Globus pallidus (tissue), 1 donor: ENCODE measurements at regions not wholly inside any gene's neighbourhood (a gene's known extent, or its start where the extent isn't known, plus 50 kb on each side); places are given as distances from the start of the nearest gene placed in this dataset.
A peak's percentile ranks its signal among the peaks of the same experiment; 100 is the strongest.

ENCODE experiments used
- DNase-seq: peaks from one replicate; pipeline ENCODE4 v3.0.0-alpha.2; 2015; ENCODE audit warnings: low spot score

DNA sequence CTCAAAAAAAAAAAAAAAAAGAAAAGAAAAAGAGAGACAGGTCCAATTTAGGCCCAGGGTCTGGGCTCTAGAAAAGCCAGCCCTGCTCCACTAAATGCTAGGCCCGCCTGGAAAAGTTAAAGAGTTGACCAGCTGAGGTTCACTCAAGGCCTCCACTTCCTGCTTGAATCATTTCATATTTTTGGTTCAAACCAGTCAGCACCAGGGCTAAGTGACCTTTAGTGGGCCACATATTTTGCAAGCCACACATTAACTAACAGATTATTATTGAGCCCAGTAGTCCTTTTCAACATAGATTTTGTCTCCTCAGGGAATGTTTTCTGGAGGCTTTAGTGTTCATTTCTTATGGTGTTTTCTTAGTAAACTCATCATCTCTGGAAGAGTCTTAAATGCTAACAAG is 156.6 kb downstream of the TLR4 start:
- DNase-seq, result no peak

DNA sequence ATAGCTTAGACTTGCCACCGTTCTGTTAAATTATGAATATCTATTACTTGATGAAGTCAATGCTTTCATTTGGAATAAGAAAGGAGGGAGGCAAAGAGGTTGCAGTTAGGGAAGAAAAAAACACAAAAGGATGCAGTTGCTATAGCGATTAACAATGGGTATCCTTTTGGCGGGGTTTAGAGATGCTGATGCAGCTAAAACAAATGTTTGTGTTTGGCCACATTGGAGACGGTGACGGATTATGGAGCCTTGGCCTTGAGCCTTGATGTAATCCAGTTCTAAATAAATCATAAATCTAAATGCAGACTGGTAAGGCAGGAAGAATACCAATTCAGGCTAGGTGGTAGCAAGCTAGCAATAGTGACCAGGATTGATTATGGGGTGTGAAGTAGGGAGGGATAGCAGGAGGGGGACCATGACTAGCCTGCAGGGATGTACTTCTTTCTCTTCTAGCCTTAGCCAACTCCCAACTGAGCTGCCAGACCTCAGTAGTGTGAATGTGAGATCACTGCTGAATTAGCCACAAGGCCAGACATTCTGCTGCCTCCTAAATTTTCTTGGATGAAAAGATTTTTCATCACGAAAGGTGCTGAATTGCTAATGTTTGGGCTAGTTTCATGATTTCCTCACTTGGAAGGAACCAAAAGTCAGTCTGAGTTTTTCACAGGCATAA is 160.3 kb downstream of the TLR4 start:
- DNase-seq, result no peak

DNA sequence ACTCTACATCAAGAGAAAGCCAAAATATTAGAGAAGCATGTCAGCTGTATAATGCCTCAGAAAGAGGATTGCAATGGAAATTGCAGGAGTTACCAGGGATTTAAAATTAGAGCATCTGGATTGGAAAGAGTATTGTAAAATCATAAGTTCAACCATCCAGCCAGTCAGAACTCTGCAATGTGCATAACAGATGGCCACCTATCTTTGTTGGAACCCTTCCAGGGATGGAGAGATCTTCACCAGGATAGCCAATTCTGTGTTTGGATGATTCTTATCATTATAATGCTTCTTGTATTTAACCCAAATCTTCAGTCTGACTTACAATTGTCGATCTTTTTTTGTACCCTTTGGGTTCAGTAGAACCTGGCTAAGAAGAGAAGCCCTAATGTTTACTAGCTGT is 164.4 kb downstream of the TLR4 start:
- no peak for DNase-seq

DNA sequence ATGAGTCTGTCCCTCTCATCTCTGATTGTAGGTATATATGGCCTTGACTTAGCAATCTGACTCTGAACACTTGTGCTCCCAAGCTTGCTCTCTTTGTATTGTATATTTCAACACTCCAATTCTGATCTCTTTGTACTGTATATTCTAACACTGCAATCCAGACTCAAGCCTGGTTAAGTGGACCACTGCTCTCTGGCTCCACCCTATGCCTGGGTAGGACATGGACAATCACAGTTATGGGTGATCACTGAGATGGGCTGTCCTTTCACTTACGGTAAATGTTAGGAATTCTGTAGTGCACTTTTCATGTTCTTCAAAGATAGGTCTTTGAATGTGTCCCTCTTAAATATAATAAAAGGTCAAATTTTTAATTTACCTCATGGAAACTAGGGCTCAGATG is 165.1 kb downstream of the TLR4 start:
- DNase-seq, result no peak

DNA sequence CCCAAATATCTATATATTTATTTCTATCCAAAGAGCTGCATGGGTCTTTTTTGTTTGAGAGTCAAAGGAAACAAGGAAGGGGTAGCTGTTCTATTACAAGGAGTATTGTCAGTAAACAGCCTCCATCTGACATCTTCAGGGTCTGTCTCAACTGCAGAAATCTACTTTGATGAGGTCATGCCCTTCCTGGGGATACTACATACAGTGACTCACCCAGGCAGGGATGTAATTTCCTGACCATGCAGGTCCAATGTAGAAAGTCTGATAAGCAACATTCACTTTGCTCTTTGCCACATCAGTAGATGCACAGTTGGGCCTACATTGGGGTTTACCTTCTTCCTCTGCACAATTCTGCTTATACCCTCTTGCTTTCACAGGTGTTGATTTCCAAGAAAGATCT is 165.5 kb downstream of the TLR4 start:
- DNase-seq, result no peak

DNA sequence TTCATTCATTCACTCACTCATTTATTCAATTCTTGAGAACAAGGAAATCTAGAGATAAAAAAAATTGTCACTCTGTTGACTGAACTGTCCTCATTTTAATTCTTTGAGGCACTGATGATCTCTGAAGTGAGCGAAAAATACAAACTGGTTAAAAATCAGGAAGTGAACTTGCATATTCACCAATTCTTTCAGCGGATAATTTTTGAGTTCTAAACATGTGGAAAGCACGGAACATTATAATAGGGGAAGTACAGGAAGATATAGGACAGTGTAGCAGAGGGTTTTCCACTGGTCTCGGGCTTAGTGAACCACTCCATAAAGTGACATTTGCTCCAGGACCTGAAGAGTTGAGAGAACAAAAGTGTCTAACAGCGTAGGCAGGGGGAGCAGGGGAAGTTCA is 169.5 kb downstream of the TLR4 start:
- DNase-seq, result no peak

DNA sequence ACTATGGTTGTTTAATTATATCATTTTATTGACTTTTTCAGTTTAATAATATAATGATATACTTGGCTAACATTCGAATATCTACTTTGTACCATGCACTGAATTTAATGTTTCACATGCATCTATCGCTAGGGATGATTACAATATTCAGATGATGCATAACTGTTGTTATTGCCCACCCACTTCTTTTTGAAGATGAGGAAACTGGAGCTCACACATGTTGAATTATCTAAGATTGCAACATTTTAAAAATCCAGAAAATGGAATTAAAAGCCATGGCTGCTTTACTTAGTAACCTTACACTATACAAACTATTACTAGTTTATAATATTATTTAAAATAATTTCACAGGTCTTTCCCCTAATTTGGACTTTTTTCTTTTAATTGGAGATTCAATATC is 171.7 kb downstream of the TLR4 start:
- no peak for DNase-seq

DNA sequence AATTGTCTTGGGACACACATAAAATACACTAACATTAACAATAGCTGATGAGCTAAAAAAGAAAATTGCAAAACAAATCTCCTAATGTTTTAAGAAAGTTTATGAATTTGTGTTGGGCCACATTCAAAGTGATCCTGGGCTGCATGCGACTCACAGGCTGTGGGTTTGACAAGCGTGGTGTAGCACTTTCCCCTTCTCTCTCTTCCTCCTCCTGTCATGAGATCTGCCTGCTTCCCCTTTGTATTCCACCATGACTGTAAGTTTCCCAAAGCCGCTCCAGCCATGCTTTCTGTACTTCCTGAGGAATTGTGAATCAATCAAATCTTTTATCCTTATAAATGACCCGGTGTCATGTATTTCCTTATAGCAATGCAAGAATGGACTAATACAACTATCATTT is 178.0 kb downstream of the TLR4 start:
- no peak for DNase-seq

DNA sequence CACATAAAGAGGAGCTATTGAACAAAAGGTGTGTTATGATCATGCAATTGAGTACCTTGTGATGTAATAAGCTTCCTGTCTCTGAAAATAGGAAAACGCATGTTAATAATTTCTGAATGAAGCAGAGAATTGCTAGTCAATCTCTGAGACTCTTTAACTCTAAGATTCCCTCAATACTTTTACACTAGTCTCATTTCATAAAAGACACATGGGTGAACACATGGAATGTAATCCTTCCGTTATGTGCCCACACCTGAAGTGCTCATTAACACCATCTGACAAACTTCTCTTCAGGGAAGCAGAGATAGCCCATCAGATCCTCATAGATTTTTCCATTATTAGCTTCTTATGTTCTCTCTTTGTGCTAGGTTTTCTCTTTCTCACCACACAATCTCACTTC is 182.4 kb downstream of the TLR4 start:
- DNase-seq, result no peak

DNA sequence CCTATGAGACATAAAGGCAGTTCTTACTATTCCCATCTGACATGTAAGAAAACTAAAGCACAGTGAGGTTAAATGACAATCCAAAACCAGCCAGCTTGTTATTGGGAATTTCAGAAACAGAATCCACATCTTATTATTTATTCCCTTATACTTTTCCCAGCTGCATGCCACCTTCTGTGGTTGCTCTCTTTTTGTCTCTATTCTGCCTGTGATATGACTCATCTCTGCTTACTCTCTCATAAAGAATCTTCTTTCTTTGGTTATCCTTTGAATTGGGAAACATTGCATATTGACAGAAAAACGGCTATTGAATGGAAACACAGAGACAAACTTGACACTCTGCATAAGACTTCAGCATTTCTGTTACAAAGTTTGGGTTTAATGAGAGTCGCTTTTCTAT is 183.2 kb downstream of the TLR4 start:
- no peak for DNase-seq

DNA sequence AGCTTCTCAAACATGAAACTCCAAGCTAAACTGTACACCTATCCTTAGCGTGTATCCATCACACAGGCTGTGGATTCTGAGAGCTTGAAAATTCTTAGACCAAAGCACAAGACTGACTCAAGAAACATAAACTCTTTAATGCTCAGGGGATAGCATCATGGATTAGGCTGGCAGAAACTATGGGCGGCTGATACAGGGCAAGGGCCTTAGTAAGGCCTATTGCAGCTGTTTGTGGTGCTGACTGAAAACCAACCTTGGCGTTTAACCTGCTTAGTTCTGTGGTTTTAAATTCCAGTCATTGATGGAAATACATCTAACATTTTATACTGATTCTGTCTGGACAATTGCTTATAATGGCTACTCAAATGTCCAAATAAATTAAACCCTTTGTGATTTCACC is 183.7 kb downstream of the TLR4 start:
- DNase-seq, result no peak

DNA sequence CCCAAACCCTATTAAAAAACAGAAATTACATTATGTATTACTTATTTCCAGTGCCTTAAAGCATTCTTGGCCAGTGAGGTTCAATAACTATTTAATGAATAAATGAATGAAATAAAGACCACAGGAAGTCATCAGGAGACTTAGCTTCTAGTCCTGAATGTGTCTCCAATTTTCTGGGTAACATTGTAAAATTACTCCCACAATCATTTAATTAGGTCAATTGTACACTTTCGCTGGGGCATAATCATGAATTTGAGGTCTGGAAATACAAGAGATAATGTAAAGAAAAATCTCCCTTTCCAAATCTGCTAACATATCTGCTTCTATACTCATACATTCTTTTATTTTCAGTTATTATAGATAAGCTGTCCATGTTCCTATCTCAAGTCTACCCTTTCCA is 199.2 kb downstream of the TLR4 start:
- no peak for DNase-seq

DNA sequence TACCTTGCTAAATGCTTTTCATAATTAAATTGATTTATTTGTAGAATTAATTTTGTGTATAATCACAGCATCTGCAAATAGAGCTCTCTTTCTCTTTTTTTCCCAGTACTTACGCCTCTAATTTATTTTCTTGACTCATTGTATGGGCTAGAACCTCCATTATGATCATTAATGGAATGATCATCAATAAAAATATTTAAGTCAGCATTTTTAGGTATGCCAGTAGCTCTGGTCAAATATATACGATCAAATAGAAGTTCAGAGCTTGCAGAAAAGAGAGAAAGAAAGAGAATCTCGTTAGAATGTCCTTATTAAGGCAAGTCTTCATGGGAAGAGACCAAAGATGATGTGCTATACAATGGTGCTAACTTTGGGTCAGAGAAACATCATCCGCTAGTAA is 202.6 kb downstream of the TLR4 start:
- no peak for DNase-seq

DNA sequence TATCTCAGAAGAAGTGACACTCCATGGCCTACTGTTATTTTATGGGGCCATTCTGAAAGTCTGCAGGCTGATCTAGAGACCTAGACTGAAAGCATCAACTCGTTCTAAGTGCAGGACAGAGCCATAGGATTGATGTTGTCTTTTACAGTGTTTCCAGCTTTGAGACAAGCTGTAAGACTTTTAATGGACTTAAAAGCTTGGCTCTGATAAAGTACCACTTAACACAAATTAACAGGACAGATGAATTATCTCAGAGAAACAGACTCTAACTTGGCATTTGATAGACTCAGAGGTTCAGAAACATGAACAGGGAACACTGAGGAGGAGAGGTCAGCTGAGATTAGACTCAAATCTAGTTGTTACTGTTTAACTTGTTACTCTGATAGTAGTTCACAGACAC is 203.2 kb downstream of the TLR4 start:
- no peak for DNase-seq

DNA sequence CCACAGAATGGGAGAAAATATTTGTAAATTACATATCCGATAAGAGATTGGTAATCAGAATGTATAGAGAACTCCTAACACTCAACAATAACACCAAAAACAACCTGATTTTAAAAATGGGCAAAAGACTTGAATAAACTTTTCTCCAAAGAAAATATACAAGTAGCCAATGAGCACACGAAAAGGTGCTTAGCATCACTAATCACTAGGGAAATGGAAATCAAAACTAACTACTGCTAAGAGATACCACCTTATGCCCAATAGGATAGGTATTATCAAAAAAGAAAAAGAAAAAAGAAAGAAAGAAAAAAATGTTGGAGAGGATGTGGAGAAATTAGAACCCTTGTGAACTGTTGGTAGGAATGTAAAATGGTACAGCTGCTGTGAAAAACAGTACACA is 212.1 kb downstream of the TLR4 start:
- no peak for DNase-seq

DNA sequence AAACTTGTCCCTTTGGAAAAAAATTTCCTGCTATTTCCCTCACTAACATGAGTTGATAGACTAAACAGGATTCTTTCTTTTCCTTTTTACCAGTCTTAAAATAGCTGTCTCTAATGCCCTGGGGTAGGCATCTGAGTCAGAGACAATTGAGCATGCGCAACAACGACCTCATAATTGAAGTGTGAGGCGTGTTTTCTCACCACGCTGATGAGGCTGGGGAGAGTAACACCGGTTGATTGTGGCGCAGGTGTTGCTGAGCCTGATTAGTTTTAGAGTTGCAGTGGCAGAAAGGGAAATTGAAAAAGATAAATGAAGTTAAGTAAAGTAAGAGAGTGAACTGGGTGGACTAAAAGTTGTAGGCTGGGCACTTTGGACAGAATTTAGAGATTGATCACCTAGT is 213.7 kb downstream of the TLR4 start:
- DNase-seq, result no peak

DNA sequence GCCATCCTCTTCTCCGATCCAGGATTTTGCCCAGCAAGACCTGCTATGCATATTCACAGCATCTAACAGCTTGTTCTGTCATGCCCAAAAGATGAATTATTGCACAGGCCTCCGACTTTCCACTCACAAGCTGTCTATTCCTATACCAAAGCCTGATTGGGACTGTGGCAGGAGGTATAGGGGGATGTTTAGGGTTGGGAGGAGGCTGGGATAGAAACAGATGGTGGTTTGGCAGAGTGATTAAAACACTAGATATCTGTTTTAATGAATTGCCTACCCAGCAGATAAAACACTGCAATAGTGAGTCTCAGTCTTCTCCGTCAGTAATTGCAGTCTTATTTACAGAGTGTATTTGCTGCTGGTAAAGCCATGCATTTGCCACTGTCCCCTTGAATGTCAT is 215.3 kb downstream of the TLR4 start:
- DNase-seq, result no peak

DNA sequence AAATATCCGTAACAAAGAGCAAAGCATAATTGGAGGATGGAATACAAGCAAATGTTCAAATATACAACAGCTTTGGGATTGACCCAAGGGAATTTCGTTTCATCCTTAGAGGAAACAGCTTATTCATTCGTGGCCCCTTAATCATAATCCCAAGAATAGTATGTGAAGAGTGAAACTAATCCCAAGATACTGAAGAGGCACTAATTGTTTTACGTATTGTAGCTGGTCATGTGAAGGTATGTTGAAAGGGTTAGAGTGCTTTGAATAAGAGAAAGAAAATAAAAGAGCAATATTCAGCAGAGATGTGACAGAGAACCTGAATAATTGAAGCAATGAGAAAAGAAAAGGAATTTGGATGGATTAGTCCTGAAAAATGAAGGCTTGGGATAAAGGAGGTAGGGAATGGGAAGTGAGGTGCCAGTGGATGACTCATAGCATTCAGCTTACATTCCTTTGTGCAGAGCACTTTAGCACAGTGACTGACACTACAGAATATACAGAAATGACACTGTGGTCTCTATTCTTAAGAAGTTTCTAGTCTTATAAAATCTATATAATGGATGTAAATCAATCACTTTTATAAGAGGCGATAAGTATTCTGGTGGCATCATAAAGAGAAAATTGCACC is 221.9 kb downstream of the TLR4 start:
- no peak for DNase-seq

DNA sequence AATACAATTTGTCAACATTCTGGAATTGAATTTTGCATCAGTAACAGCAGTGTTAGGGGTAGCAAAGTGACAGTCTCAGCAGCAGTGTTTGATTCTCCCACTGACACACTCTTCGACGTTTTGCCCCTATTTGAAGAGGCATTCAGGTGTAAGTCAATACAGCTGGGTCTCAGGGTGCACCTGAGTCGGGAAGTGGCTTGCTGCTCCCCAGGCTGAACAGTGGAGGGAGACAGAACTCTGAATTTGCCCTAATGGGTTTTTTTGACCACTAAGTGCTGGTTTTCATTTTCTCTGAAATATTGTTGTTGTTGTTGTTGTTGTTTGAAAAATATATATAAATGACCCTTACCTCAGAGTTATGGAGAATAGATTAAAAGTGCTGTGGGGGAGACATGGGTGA is 223.2 kb downstream of the TLR4 start:
- no peak for DNase-seq

DNA sequence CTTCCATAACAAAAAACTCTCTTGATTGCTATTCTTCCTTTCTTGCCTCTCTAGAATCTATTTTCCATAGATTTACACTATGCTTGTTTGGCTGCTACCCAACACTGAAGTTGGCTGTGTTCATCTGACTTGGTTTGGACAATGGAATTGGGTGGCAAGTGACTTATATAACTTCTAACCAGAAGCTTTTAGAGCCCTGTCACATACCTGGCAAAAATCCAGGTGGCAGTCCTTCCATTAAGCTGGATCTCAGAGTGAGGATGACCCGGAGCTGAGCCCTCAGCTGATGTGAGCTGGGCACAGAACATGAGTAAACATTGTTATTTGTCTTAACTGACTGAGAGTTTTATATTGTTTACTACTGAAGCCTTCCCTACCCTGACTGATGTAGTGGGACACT is 225.7 kb downstream of the TLR4 start:
- peak; percentile 22 for DNase-seq

DNA sequence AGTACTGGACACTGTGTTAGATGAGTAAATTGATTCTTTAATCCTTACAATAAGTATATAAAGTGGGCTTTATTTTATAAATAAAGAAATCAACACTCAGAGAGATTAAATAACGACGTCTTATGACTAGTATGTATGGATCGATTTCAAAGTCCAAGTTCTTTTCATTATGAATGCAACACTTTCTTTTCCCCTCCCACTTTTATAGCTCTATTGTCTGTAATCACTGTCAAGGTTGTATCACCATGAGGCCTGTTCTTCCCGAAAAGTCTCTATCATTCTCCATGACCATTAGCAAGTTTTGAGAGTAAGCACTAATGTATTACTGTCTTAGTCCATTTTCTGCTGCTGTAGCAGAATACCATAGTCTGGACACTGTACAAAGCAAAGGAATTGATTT is 228.4 kb downstream of the TLR4 start:
- no peak for DNase-seq

DNA sequence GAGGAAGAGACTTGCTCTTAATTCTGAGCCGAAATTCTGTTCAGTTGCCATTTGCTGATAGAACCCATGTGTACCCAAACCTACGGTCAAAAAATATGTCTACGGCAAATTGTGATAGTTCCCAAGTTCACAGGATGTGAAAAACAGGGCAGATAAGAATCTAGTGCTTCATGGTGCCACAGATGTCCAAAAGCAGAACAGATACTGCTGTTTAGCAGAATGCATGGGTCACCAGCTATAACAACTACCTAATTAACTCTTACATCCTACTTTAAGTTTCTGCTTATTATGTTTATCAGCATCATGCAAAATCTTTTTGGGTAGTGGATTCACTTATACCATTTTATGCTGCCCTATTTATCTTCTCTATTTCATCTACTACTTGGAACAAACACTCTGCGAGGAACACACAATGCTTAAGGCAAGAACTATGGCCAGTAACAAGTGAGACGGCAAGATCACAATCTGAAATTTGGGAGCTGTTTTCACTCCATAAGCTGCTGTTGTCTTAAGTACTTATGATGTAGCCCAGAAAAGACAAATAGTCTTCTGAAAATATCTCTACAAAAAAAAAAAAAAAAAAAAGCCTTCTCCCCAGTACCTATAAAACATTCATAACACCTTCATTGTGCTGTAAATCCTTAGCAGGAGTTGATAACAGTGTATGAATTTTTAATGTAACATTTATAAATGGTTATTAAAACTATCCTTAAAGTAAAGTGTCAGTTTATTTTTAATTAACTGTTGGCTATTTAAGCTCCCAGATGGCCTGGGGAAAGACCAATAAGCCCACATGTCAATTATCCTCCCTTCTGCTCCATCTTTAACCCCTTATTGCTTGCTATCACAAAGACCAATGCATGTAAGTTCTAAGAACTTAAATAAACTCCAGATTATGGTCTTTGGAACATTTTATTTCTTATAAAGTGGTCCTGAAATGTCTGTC is 232.3 kb downstream of the TLR4 start:
- DNase-seq, result no peak

DNA sequence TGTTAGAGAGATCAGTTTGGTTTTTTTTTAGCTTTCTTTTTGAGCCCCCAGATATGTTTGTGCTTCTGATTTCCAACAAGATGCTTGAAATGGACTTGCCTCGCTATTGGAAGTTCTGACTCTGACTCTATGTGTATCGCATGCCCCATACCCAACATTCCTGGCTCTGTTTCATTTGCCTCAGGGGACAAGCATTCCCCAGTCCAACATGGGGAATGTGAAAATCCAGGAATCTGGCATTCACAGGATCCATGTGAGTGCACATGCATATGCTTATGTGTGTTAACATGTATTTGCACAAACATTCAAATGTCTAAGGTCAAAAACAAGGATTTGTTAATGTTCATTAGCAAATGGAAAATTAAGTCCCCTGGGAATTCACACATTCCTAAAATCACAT is 233.9 kb downstream of the TLR4 start:
- no peak for DNase-seq
